ENCODE measurements at regions not wholly inside any gene's neighbourhood (a gene's known extent, or its start where the extent isn't known, plus 50 kb on each side); places are given as distances from the start of the nearest gene placed in this dataset.
"Not testable (repeated sequence)": the region's sequence is repeated elsewhere in the genome, so short reads cannot be mapped to it uniquely, and the experiment has no call there.

GRCh38 chr9:65395121-65395520 lies 110.1 kb upstream of the FOXD4L5 start:
- intact Hi-C loops (cut with DNase I); H3K4me1 ChIP-seq; H3K36me3 ChIP-seq; H3K9me3 ChIP-seq; ATAC-seq; H3K27me3 ChIP-seq (ENCODE audit: low read depth); H3K27ac ChIP-seq; DNase-seq; H3K4me3 ChIP-seq: not testable (repeated sequence)

- DNase-seq; H3K27ac ChIP-seq; intact Hi-C loops (cut with DNase I); ATAC-seq; H3K27me3 ChIP-seq (ENCODE audit: low read depth); H3K9me3 ChIP-seq; H3K4me3 ChIP-seq; H3K4me1 ChIP-seq; H3K36me3 ChIP-seq: not testable (repeated sequence)
These were observed 108.3 kb upstream of the FOXD4L5 start for GRCh38 chr9:65393111-65393810.

- H3K27ac ChIP-seq; H3K36me3 ChIP-seq; DNase-seq; ATAC-seq; H3K27me3 ChIP-seq (ENCODE audit: low read depth); H3K9me3 ChIP-seq; H3K4me3 ChIP-seq; intact Hi-C loops (cut with DNase I); H3K4me1 ChIP-seq: not testable (repeated sequence)
These were observed 107.6 kb upstream of the FOXD4L5 start for GRCh38 chr9:65392611-65393010.

GRCh38 chr9:65389710-65390109 lies 104.7 kb upstream of the FOXD4L5 start:
- intact Hi-C loops (cut with DNase I); H3K27ac ChIP-seq; ATAC-seq; H3K4me1 ChIP-seq; H3K27me3 ChIP-seq (ENCODE audit: low read depth); H3K36me3 ChIP-seq; H3K4me3 ChIP-seq; H3K9me3 ChIP-seq: not testable (repeated sequence)
- DNase-seq = peak; percentile 63

- H3K27me3 ChIP-seq (ENCODE audit: low read depth); H3K27ac ChIP-seq; H3K4me3 ChIP-seq; intact Hi-C loops (cut with DNase I); ATAC-seq; H3K36me3 ChIP-seq; H3K9me3 ChIP-seq; H3K4me1 ChIP-seq; DNase-seq: not testable (repeated sequence)
These were observed 104.2 kb upstream of the FOXD4L5 start for GRCh38 chr9:65389216-65389615.

- H3K27me3 ChIP-seq (ENCODE audit: low read depth); H3K4me3 ChIP-seq; H3K9me3 ChIP-seq; H3K36me3 ChIP-seq; H3K27ac ChIP-seq; intact Hi-C loops (cut with DNase I); H3K4me1 ChIP-seq: not testable (repeated sequence)
- DNase-seq (peak; percentile 83), ATAC-seq (peak in 1 of 2 donors; percentile 52)
These were observed 101.7 kb upstream of the FOXD4L5 start for GRCh38 chr9:65386699-65387098.

- H3K27me3 ChIP-seq (ENCODE audit: low read depth); H3K4me3 ChIP-seq; H3K36me3 ChIP-seq; H3K9me3 ChIP-seq; intact Hi-C loops (cut with DNase I); DNase-seq; ATAC-seq; H3K27ac ChIP-seq; H3K4me1 ChIP-seq: not testable (repeated sequence)
These were observed 101.2 kb upstream of the FOXD4L5 start for GRCh38 chr9:65386191-65386590.

GRCh38 chr9:65385655-65386024 lies 100.6 kb upstream of the FOXD4L5 start:
- H3K9me3 ChIP-seq; DNase-seq; H3K27ac ChIP-seq; H3K4me1 ChIP-seq; ATAC-seq; H3K27me3 ChIP-seq (ENCODE audit: low read depth); H3K4me3 ChIP-seq; H3K36me3 ChIP-seq; intact Hi-C loops (cut with DNase I): not testable (repeated sequence)

GRCh38 chr9:65384759-65385654 lies 100.0 kb upstream of the FOXD4L5 start:
- H3K4me1 ChIP-seq; intact Hi-C loops (cut with DNase I); H3K27ac ChIP-seq; H3K27me3 ChIP-seq (ENCODE audit: low read depth); H3K36me3 ChIP-seq; DNase-seq; ATAC-seq; H3K9me3 ChIP-seq; H3K4me3 ChIP-seq: not testable (repeated sequence)

GRCh38 chr9:65384066-65384465 lies 99.1 kb upstream of the FOXD4L5 start:
- DNase-seq; H3K36me3 ChIP-seq; H3K27ac ChIP-seq; H3K4me1 ChIP-seq; H3K4me3 ChIP-seq; ATAC-seq; intact Hi-C loops (cut with DNase I); H3K27me3 ChIP-seq (ENCODE audit: low read depth); H3K9me3 ChIP-seq: not testable (repeated sequence)

GRCh38 chr9:65383646-65384045 lies 98.6 kb upstream of the FOXD4L5 start:
- intact Hi-C loops (cut with DNase I) = not testable (repeated sequence)

GRCh38 chr9:65382701-65383318 lies 97.8 kb upstream of the FOXD4L5 start:
- DNase-seq; intact Hi-C loops (cut with DNase I); H3K27me3 ChIP-seq (ENCODE audit: low read depth); H3K36me3 ChIP-seq; H3K9me3 ChIP-seq; ATAC-seq; H3K27ac ChIP-seq; H3K4me3 ChIP-seq; H3K4me1 ChIP-seq: not testable (repeated sequence)

More at GRCh38 chr9:65383646-65384045, 98.6 kb upstream of the FOXD4L5 start:
- not testable (repeated sequence) for H3K4me1 ChIP-seq; H3K36me3 ChIP-seq; H3K9me3 ChIP-seq; H3K27ac ChIP-seq; DNase-seq; H3K4me3 ChIP-seq; ATAC-seq; H3K27me3 ChIP-seq (ENCODE audit: low read depth)
